HL-60/S4 (cell line): ENCODE measurements at regions not wholly inside any gene's neighbourhood (a gene's known extent, or its start where the extent isn't known, plus 50 kb on each side); places are given as distances from the start of the nearest gene placed in this dataset.

Experiments used
- in situ Hi-C: fragments of 300-500 bp; cut with MboI; formaldehyde crosslinking; loops from 2 replicates; pipeline ENCODE4 v1.14.3; 2022; ENCODE audit warnings: low sequenced_read_pairs

DNA sequence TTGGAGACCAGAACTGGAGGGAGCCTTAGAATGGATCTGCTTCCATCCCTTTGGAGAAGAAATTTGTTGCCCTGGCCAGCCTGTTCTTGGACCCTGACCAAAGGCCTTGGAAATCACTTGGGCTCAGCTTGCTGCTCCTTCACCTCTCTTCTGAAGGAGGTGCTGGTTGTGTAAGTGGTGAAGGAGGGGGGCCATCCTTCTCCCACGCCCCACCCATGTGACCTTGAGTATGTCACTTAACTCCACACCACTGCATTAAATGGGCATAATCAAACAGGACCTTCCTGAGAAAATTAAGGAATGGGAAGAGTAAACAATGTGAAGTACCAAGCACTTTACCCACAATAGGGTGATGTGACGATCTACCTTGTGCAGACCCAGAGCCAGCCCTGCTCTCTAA is 68.3 kb upstream of the GJB5 start:
- in situ Hi-C loops, result no loop called here

DNA sequence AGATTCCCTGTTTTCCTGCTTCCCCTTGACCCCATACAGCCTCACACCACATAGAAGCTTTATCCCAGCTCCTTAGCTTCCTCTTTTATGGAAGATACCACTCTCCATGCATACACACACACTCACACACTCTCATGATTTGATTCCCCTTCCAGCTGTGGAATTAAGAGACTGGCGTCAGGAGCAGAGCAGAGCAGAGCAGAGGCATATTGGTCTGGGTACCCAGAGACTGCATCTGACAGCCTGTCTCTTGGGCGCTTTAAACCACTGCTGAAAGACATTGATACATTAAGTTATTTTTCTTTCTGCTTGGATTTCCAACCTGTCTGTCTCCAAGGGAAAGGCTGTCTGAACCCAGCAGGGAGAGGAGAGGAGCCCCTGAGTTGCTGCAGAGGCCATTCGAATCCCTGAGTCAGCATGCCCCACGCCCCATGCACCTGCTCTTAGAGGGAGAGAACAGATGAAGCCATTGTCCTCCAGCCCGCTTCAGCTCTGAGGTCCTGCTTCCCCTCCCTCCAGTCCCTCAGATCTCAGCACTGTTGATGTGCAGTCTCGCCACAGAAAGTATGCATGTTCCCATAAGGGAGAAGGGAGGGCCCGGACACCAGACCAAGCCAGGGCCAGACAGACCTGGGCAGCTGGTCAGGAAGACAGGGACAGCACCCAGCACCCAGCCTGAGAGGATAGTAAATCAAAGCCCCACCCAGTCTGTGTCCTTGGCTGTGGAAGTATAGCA is 66.7 kb upstream of the GJB5 start:
- in situ Hi-C loops, result no loop called here

DNA sequence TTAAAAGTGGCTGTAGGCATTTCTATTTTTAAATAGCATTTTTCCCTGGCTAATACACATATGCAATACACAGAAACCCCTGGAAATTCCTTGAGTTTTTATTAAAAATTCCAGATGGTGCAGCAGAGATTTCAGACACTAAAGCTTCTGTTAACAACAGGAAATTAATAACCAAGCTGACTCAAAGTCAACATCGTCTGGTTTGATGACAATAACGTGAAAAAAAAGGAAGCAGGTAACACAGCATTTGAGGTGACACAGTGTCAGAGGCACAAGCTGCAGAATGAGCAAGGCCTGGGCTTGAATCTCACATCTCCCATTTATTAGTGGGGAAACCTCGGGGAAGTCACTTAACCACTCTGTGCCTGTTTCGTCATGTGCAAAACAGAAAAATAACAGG is 64.6 kb upstream of the GJB5 start:
- in situ Hi-C loops, result no loop called here

DNA sequence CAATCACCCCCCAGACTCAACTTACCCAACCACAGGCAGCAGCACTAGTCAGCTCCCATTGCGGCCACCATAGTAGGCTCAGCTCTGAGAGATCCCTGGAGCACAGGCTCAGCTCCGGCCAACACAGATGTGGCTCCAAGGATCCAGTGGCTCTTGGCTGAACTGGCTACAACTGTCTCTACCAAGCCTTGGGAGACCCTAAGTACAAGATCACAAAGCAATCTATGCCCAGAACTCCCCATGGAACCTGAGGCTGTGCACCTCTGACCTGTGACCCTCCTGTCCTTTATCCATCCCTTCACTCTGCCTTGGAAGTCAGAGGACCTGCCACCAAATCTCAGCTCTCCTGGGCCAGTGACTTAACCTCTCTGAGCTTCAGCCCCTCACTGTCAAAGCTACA is 61.8 kb upstream of the GJB5 start:
- in situ Hi-C loops, result no loop called here

DNA sequence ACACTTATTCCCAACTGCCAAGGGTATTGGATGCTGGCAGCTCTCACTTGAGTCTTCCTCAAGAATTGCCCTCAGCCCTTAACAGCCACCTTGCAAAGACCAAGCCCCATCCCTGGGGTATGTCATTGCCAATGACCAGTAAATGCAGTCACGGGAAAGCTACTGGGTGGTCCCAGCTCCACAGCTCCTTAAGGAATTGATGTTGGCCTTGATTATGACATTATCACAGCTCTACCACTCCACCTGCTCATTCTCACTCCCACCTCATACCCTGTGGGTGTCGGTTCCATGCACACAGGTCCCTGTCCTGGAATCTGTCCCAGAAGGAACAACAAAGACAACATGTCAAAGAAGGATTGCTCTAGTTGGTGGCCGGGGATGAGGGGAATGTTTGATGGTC is 60.5 kb upstream of the GJB5 start:
- in situ Hi-C loops, result no loop called here

DNA sequence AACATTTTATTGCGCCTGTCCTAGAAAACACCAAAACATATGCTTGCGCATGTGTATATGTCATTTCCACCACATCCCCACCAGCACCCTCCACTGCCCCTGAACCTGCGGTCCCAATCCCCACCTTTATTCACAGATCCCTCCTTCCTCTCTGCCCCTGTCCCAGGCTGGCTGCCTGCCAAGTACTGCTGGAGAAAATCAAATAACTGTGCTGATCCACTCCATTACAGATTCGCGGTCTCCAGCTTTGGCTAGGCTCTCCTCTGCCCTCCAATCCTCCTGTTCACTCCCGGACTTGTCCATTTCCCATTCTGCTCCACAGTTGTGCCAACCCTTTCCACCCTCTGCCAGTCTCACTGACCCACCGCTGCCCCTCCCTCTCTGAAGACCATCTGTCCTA is 59.3 kb upstream of the GJB5 start:
- in situ Hi-C loops, result no loop called here

DNA sequence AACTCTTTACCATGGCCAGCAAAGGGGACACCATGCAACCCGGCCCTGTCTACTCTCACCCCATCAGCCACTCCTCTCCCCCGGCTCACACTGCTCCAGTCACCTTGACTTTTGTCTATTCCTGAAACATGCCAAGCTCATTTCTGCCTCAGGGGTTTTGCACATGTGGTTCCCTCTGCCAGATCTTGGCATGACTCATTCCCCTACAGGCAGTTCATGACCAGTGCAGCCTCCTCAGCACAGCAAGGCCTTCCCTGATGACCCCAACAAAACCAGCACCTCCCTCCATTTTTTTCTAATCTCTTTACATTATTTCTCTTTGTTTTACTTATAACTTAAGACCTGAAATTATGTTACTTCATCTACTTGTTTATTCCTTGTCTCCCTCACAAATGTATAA is 58.6 kb upstream of the GJB5 start:
- in situ Hi-C loops, result no loop called here

DNA sequence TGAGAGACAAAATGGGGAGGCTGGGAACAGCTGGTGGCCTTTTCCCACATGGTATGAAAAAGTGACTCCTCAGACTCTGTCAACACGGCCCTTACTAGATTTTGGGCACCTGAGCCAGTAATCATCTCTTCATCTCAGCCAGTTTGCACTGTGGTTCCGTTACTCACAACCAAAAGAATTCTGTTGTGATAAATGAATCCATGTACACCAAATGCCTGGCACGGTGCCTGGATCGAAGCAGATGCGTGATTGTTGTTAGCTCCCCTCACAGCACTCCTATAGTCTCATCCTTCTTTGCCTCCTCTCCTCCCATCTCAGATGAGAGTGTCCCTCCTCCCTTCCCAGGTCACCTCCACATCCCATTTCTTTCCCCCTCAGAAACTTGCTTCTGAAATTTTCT is 57.9 kb upstream of the GJB5 start:
- in situ Hi-C loops, result no loop called here

DNA sequence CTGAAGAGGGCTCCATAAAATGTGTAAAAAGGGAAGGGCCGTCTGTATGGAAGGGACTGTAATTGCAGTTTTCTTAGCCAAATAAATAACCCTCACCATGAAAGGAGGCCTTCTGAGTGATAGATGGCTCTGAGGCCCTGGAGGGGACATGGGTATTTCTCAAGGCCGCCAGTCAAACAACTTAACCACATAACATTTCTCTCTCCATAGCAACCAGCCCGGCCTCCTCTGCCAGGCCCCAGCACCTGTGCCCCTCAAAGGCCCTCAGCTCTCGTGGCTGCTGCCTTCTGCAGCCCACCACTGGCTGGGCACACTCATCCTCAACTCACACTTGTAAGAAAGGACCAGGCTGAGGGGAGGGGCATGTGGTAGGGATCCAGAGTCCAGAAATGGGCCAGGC is 57.0 kb upstream of the GJB5 start:
- in situ Hi-C loops, result no loop called here

DNA sequence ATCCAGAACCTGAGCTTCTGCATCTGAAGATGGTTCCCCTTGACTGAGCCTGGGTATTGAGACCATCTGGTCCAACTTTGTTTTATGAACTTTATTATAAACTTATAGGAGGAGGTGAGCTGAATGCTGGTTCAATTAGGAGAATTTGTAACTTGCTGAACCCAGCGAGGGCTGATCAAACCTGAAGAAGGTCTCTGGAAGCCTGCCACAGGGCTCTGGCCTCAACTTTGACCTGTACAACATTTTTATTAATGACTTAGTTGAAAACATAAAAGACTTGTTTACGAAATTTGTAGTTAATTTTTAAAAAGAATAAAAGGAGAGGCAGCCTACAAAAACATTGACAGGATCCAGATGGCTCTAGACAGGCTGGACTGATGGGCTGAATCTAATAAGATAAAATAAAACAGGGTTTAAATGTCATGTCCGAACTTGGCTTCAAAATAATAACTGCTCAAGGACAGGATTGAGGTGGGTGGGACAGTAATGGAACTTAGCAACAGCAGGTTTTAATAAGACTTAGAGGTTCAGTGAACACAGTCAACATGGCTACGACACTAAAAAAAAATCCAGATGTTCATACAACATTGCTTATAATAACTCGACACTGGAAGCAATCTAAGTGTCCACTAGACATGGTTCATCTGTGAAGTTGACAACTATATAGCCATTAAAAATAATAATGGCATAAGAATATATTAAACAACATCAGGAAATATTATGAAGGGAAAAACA is 53.4 kb upstream of the GJB5 start:
- in situ Hi-C loops, result no loop called here
